ENCODE measurements at regions not wholly inside any gene's neighbourhood (a gene's known extent, or its start where the extent isn't known, plus 50 kb on each side); places are given as distances from the start of the nearest gene placed in this dataset.
"Not testable (repeated sequence)": the region's sequence is repeated elsewhere in the genome, so short reads cannot be mapped to it uniquely, and the experiment has no call there.

GRCh38 chr7:41466760-41467384, 236.0 kb downstream of the INHBA start:
- no peak for DNase-seq (ENCODE audit: low spot score)

GRCh38 chr7:41465571-41465970, 237.3 kb downstream of the INHBA start:
- no peak for DNase-seq (ENCODE audit: low spot score)

GRCh38 chr7:41463770-41464470, 239.0 kb downstream of the INHBA start:
- no peak for DNase-seq (ENCODE audit: low spot score)

- no peak for DNase-seq (ENCODE audit: low spot score)
Measured at GRCh38 chr7:41459623-41460261, 243.1 kb downstream of the INHBA start.

GRCh38 chr7:41459183-41459582, 243.7 kb downstream of the INHBA start:
- no peak for DNase-seq (ENCODE audit: low spot score)

GRCh38 chr7:41457832-41458437, 245.0 kb downstream of the INHBA start:
- DNase-seq (ENCODE audit: low spot score) = no peak

- peak; percentile 29 for DNase-seq (ENCODE audit: low spot score)
Measured at GRCh38 chr7:41451826-41452225, 251.1 kb downstream of the INHBA start.

GRCh38 chr7:41449694-41450093, 253.2 kb downstream of the INHBA start:
- no peak for DNase-seq (ENCODE audit: low spot score)

- no peak for DNase-seq (ENCODE audit: low spot score)
Measured at GRCh38 chr7:41449286-41449685, 253.6 kb downstream of the INHBA start.

- no peak for DNase-seq (ENCODE audit: low spot score)
Measured at GRCh38 chr7:41448104-41448503, 254.8 kb downstream of the INHBA start.

GRCh38 chr7:41447450-41448042, 255.3 kb downstream of the INHBA start:
- DNase-seq (ENCODE audit: low spot score) = no peak

GRCh38 chr7:41446606-41447449, 256.1 kb downstream of the INHBA start:
- no peak for DNase-seq (ENCODE audit: low spot score)

- no peak for DNase-seq (ENCODE audit: low spot score)
Measured at GRCh38 chr7:41445946-41446345, 256.9 kb downstream of the INHBA start.

- DNase-seq (ENCODE audit: low spot score) = no peak
Measured at GRCh38 chr7:41445432-41445831, 257.5 kb downstream of the INHBA start.

GRCh38 chr7:41439515-41439879, 263.4 kb downstream of the INHBA start:
- DNase-seq (ENCODE audit: low spot score) = no peak

- DNase-seq (ENCODE audit: low spot score) = no peak
Measured at GRCh38 chr7:41438705-41439514, 264.0 kb downstream of the INHBA start.

GRCh38 chr7:41437257-41438196, 265.4 kb downstream of the INHBA start:
- DNase-seq (ENCODE audit: low spot score) = no peak

GRCh38 chr7:41436139-41436538, 266.8 kb downstream of the INHBA start:
- no peak for DNase-seq (ENCODE audit: low spot score)

- DNase-seq (ENCODE audit: low spot score) = not testable (repeated sequence)
Measured at GRCh38 chr7:41435020-41435419, 267.9 kb downstream of the INHBA start.

- no peak for DNase-seq (ENCODE audit: low spot score)
Measured at GRCh38 chr7:41431671-41432070, 271.2 kb downstream of the INHBA start.

Data from hepatic stellate cell (primary cell).